IgD-negative memory B cell (primary cell): ENCODE measurements at regions not wholly inside any gene's neighbourhood (a gene's known extent, or its start where the extent isn't known, plus 50 kb on each side); places are given as distances from the start of the nearest gene placed in this dataset.

Experiments
- H3K27ac Mint-ChIP-seq, 3 donors: one replicate each; pipeline ENCODE4 v1.8.0; 2020 to 2022; ENCODE audit warnings: mild to moderate bottlenecking in 3 of 3, mixed read lengths in 3 of 3, moderate library complexity in 1 of 3
- H3K27me3 Mint-ChIP-seq: one replicate; pipeline ENCODE4 v1.8.0; 2021; ENCODE audit warnings: mixed read lengths
- H3K36me3 Mint-ChIP-seq: one replicate; pipeline ENCODE4 v1.8.0; 2020; ENCODE audit warnings: mild to moderate bottlenecking, mixed read lengths
- H3K4me1 Mint-ChIP-seq, 3 donors: one replicate each; pipeline ENCODE4 v1.8.0; 2020 to 2022; ENCODE audit warnings: mixed read lengths in 3 of 3, mild to moderate bottlenecking in 1 of 3
- H3K4me3 Mint-ChIP-seq, 4 donors: one replicate each; pipeline ENCODE4 v1.8.0; 2020 to 2022; ENCODE audit warnings: mild to moderate bottlenecking in 4 of 4, mixed read lengths in 4 of 4, moderate library complexity in 3 of 4
- H3K9me3 Mint-ChIP-seq, 3 donors: one replicate each; pipeline ENCODE4 v1.8.0; 2020 to 2021; ENCODE audit warnings: mixed read lengths in 3 of 3, mild to moderate bottlenecking in 1 of 3

- H3K9me3 Mint-ChIP-seq, result peaks cover 0 to 2% (median 2%) of the 10 kb centered on the region in 3 donors
- no peaks in the 10 kb centered on the region for H3K27me3 Mint-ChIP-seq
- H3K27ac Mint-ChIP-seq, result no peak overlapping the region
- H3K36me3 Mint-ChIP-seq, result no peaks in the 10 kb centered on the region
- H3K4me3 Mint-ChIP-seq, result no peak overlapping the region
- H3K4me1 Mint-ChIP-seq, result no peaks in the 10 kb centered on the region
These were observed 196.3 kb upstream of the HHIP start for GRCh38 chr4:144449611-144450010.

GRCh38 chr4:144450526-144450925 is 195.4 kb upstream of the HHIP start:
- no peaks in the 10 kb centered on the region for H3K4me1 Mint-ChIP-seq
- H3K27me3 Mint-ChIP-seq, result no peaks in the 10 kb centered on the region
- H3K4me3 Mint-ChIP-seq, result no peak overlapping the region
- H3K27ac Mint-ChIP-seq, result no peak overlapping the region
- peaks cover 0 to 2% (median 2%) of the 10 kb centered on the region in 3 donors for H3K9me3 Mint-ChIP-seq
- no peaks in the 10 kb centered on the region for H3K36me3 Mint-ChIP-seq

GRCh38 chr4:144451766-144452450 is 194.0 kb upstream of the HHIP start:
- peaks cover 2% of the 10 kb centered on the region for H3K27me3 Mint-ChIP-seq
- peak overlapping the region in 1 of 3 donors; percentile 48 for H3K27ac Mint-ChIP-seq
- H3K36me3 Mint-ChIP-seq, result no peaks in the 10 kb centered on the region
- no peaks in the 10 kb centered on the region for H3K4me1 Mint-ChIP-seq
- H3K4me3 Mint-ChIP-seq, result no peak overlapping the region
- peaks cover 0 to 2% (median 2%) of the 10 kb centered on the region in 3 donors for H3K9me3 Mint-ChIP-seq

- H3K27me3 Mint-ChIP-seq, result peaks cover 3% of the 10 kb centered on the region
- no peaks in the 10 kb centered on the region for H3K36me3 Mint-ChIP-seq
- H3K4me1 Mint-ChIP-seq, result no peaks in the 10 kb centered on the region
- no peak overlapping the region for H3K27ac Mint-ChIP-seq
- no peak overlapping the region for H3K4me3 Mint-ChIP-seq
- peaks cover 0 to 2% (median 0%) of the 10 kb centered on the region in 3 donors for H3K9me3 Mint-ChIP-seq
These were observed 189.8 kb upstream of the HHIP start for GRCh38 chr4:144456196-144456595.

- Mint-ChIP-seq H3K36me3 (no peaks in the 10 kb centered on the region), H3K9me3 (no peaks in the 10 kb centered on the region), H3K4me1 (no peaks in the 10 kb centered on the region), H3K27me3 (peaks cover 1% of the 10 kb centered on the region), H3K4me3 (no peak overlapping the region), H3K27ac (no peak overlapping the region)
These were observed 184.1 kb upstream of the HHIP start for GRCh38 chr4:144461906-144462305.

GRCh38 chr4:144463236-144463635 is 182.7 kb upstream of the HHIP start:
- no peaks in the 10 kb centered on the region for H3K36me3 Mint-ChIP-seq
- H3K27me3 Mint-ChIP-seq, result peaks cover 1% of the 10 kb centered on the region
- H3K9me3 Mint-ChIP-seq, result no peaks in the 10 kb centered on the region
- H3K4me1 Mint-ChIP-seq, result no peaks in the 10 kb centered on the region
- H3K27ac Mint-ChIP-seq, result no peak overlapping the region
- no peak overlapping the region for H3K4me3 Mint-ChIP-seq

- Mint-ChIP-seq H3K36me3 (no peaks in the 10 kb centered on the region), H3K4me3 (no peak overlapping the region), H3K27ac (no peak overlapping the region), H3K4me1 (no peaks in the 10 kb centered on the region), H3K27me3 (peaks cover 1% of the 10 kb centered on the region), H3K9me3 (no peaks in the 10 kb centered on the region)
These were observed 182.1 kb upstream of the HHIP start for GRCh38 chr4:144463896-144464295.

- Mint-ChIP-seq H3K9me3 (no peaks in the 10 kb centered on the region), H3K4me1 (no peaks in the 10 kb centered on the region), H3K36me3 (peaks cover 2% of the 10 kb centered on the region), H3K27me3 (no peaks in the 10 kb centered on the region), H3K27ac (no peak overlapping the region), H3K4me3 (no peak overlapping the region)
These were observed 180.4 kb upstream of the HHIP start for GRCh38 chr4:144465546-144465945.

- Mint-ChIP-seq H3K4me3 (no peak overlapping the region), H3K27ac (no peak overlapping the region), H3K36me3 (no peaks in the 10 kb centered on the region), H3K9me3 (peaks cover 2 to 10% (median 2%) of the 10 kb centered on the region in 3 donors), H3K27me3 (no peaks in the 10 kb centered on the region), H3K4me1 (no peaks in the 10 kb centered on the region)
These were observed 165.9 kb upstream of the HHIP start for GRCh38 chr4:144480068-144480467.

- no peaks in the 10 kb centered on the region for H3K4me1 Mint-ChIP-seq
- H3K9me3 Mint-ChIP-seq, result peaks cover 3 to 13% (median 6%) of the 10 kb centered on the region in 3 donors
- no peak overlapping the region for H3K27ac Mint-ChIP-seq
- H3K4me3 Mint-ChIP-seq, result no peak overlapping the region
- H3K36me3 Mint-ChIP-seq, result no peaks in the 10 kb centered on the region
- no peaks in the 10 kb centered on the region for H3K27me3 Mint-ChIP-seq
These were observed 156.1 kb upstream of the HHIP start for GRCh38 chr4:144489831-144490230.

- no peaks in the 10 kb centered on the region for H3K27me3 Mint-ChIP-seq
- no peaks in the 10 kb centered on the region for H3K36me3 Mint-ChIP-seq
- H3K4me1 Mint-ChIP-seq, result no peaks in the 10 kb centered on the region
- no peak overlapping the region for H3K4me3 Mint-ChIP-seq
- no peak overlapping the region for H3K27ac Mint-ChIP-seq
- peaks cover 0 to 3% (median 0%) of the 10 kb centered on the region in 3 donors for H3K9me3 Mint-ChIP-seq
These were observed 151.7 kb upstream of the HHIP start for GRCh38 chr4:144494280-144494679.

- Mint-ChIP-seq H3K27ac (no peak overlapping the region), H3K9me3 (no peaks in the 10 kb centered on the region), H3K27me3 (no peaks in the 10 kb centered on the region), H3K4me3 (no peak overlapping the region), H3K4me1 (no peaks in the 10 kb centered on the region), H3K36me3 (no peaks in the 10 kb centered on the region)
These were observed 150.0 kb upstream of the HHIP start for GRCh38 chr4:144495944-144496343.

- H3K27ac Mint-ChIP-seq, result no peak overlapping the region
These were observed 146.2 kb upstream of the HHIP start for GRCh38 chr4:144499777-144500176.

GRCh38 chr4:144501231-144501780 is 144.7 kb upstream of the HHIP start:
- peaks cover 2% of the 10 kb centered on the region for H3K27me3 Mint-ChIP-seq
- H3K4me1 Mint-ChIP-seq, result no peaks in the 10 kb centered on the region
- no peaks in the 10 kb centered on the region for H3K36me3 Mint-ChIP-seq
- H3K9me3 Mint-ChIP-seq, result peaks cover 0 to 4% (median 0%) of the 10 kb centered on the region in 3 donors
- no peak overlapping the region for H3K27ac Mint-ChIP-seq
- H3K4me3 Mint-ChIP-seq, result no peak overlapping the region

More at GRCh38 chr4:144499777-144500176, 146.2 kb upstream of the HHIP start:
- H3K36me3 Mint-ChIP-seq, result no peaks in the 10 kb centered on the region
- no peaks in the 10 kb centered on the region for H3K4me1 Mint-ChIP-seq
- no peaks in the 10 kb centered on the region for H3K27me3 Mint-ChIP-seq
- peaks cover 0 to 4% (median 0%) of the 10 kb centered on the region in 3 donors for H3K9me3 Mint-ChIP-seq
- H3K4me3 Mint-ChIP-seq, result no peak overlapping the region

GRCh38 chr4:144504883-144505282 is 141.1 kb upstream of the HHIP start:
- no peak overlapping the region for H3K4me3 Mint-ChIP-seq
- H3K4me1 Mint-ChIP-seq, result no peaks in the 10 kb centered on the region
- H3K36me3 Mint-ChIP-seq, result no peaks in the 10 kb centered on the region
- H3K9me3 Mint-ChIP-seq, result peaks cover 0 to 4% (median 0%) of the 10 kb centered on the region in 3 donors
- no peak overlapping the region for H3K27ac Mint-ChIP-seq
- peaks cover 2% of the 10 kb centered on the region for H3K27me3 Mint-ChIP-seq
